Keratinocyte (primary cell): ENCODE measurements at regions not wholly inside any gene's neighbourhood (a gene's known extent, or its start where the extent isn't known, plus 50 kb on each side); places are given as distances from the start of the nearest gene placed in this dataset.

Experiments
- DNase-seq: peaks from one replicate; pipeline ENCODE4 v3.0.0-alpha.2; 2011; ENCODE audit warnings: low read depth, missing footprints, low spot score
- FAIRE-seq: peaks from 2 replicates; lab custom pipeline; 2011; peaks lifted over from hg19 to GRCh38; lab: Jason Lieb, UNC
- H2AFZ ChIP-seq: 2 replicates; pipeline ENCODE4 v1.6.0; 2012; ENCODE audit warnings: low read length, control low read depth, inconsistent platforms; ENCODE audit not compliant: control insufficient read depth
- H3K27ac ChIP-seq: 2 replicates; pipeline ENCODE4 v1.5.1; 2011; ENCODE audit warnings: low read length; ENCODE audit not compliant: control insufficient read depth, insufficient read depth
- H3K27me3 ChIP-seq: 3 replicates; pipeline ENCODE4 v1.6.0; 2011; ENCODE audit warnings: low read length; ENCODE audit not compliant: control insufficient read depth, insufficient read depth; ENCODE audit errors: extremely low read depth
- H3K36me3 ChIP-seq, 2 experiments: 2 replicates in 1 of 2; 3 replicates in 1 of 2; pipeline ENCODE4 v1.5.1; 2011; ENCODE audit warnings: low read length in 2 of 2, mild to moderate bottlenecking in 1 of 2; ENCODE audit not compliant: control insufficient read depth in 2 of 2, insufficient read depth in 2 of 2; ENCODE audit errors: extremely low read depth in 1 of 2
- H3K4me1 ChIP-seq: 3 replicates; pipeline ENCODE4 v1.5.1; 2011; ENCODE audit warnings: low read length; ENCODE audit not compliant: control insufficient read depth, insufficient read depth; ENCODE audit errors: extremely low read depth
- H3K4me2 ChIP-seq: 3 replicates; pipeline ENCODE4 v1.6.0; 2011; ENCODE audit warnings: low read depth, low read length; ENCODE audit not compliant: control insufficient read depth, insufficient read depth; ENCODE audit errors: extremely low read depth
- H3K4me3 ChIP-seq, 3 experiments: fragments of 200-600 bp in 1 of 3; sonication (generic) in 1 of 3; 2 replicates in 2 of 3; 3 replicates in 1 of 3; pipeline ENCODE4 v1.5.1; 2011 to 2016; ENCODE audit warnings: low read length in 3 of 3, mild to moderate bottlenecking in 3 of 3, control low read depth in 2 of 3, inconsistent platforms in 1 of 3, low read depth in 1 of 3, mixed read lengths in 1 of 3, mixed run types in 1 of 3, moderate library complexity in 1 of 3; ENCODE audit not compliant: control insufficient read depth in 2 of 3, insufficient read depth in 2 of 3; ENCODE audit errors: extremely low read depth in 1 of 3
- H3K79me2 ChIP-seq: 2 replicates; pipeline ENCODE4 v1.6.0; 2012; ENCODE audit warnings: low read length; ENCODE audit not compliant: control insufficient read depth, insufficient read depth
- H3K9ac ChIP-seq: 3 replicates; pipeline ENCODE4 v1.6.0; 2011; ENCODE audit warnings: low read length; ENCODE audit not compliant: control insufficient read depth, insufficient read depth; ENCODE audit errors: extremely low read depth
- H3K9me1 ChIP-seq: 3 replicates; pipeline ENCODE4 v1.6.0; 2011; ENCODE audit warnings: low read length; ENCODE audit not compliant: control insufficient read depth, insufficient read depth; ENCODE audit errors: extremely low read depth
- H3K9me3 ChIP-seq: 2 replicates; pipeline ENCODE4 v1.5.1; 2012; ENCODE audit warnings: low read depth, low read length; ENCODE audit not compliant: control insufficient read depth
- H4K20me1 ChIP-seq: 3 replicates; pipeline ENCODE4 v1.6.0; 2011; ENCODE audit warnings: low read length; ENCODE audit not compliant: control insufficient read depth, insufficient read depth; ENCODE audit errors: extremely low read depth
- EZH2 ChIP-seq: IDR thresholded peaks from one replicate; pipeline ENCODE4 v1.6.1; 2012; ENCODE audit warnings: inconsistent platforms, mild to moderate bottlenecking, low read length, moderate library complexity
- dilution Hi-C: fragments of 300-500 bp; cut with MboI; formaldehyde crosslinking; loops from one replicate; pipeline ENCODE4 v1.7.0; 2020; ENCODE audit warnings: low sequenced_read_pairs; ENCODE audit not compliant: extremely low pct_ligation_motif_present
- TF ChIP-seq, protein P1 (sequence below), 3 experiments: IDR thresholded peaks in 1 of 3; conservative IDR thresholded peaks in 1 of 3; optimal IDR thresholded peaks in 1 of 3; 2 replicates in 2 of 3; 3 replicates in 1 of 3; pipeline versions ENCODE3 to v1.5.1; 2011; ENCODE audit warnings: low read length in 3 of 3, mild to moderate bottlenecking in 3 of 3, moderate library complexity in 2 of 3, control low read depth in 1 of 3, inconsistent platforms in 1 of 3; ENCODE audit not compliant: insufficient read depth in 2 of 3; ENCODE audit errors: extremely low read depth in 1 of 3

GRCh38 chr4:189510601-189511000, 430.1 kb upstream of the FRG1 start:
- H3K79me2 ChIP-seq: no peaks in the 10 kb centered on the region
- no peaks in the 10 kb centered on the region for H3K9me1 ChIP-seq
- no peak overlapping the region for H2AFZ ChIP-seq
- no peak overlapping the region for H3K4me3 ChIP-seq
- TF ChIP-seq, protein P1, sequence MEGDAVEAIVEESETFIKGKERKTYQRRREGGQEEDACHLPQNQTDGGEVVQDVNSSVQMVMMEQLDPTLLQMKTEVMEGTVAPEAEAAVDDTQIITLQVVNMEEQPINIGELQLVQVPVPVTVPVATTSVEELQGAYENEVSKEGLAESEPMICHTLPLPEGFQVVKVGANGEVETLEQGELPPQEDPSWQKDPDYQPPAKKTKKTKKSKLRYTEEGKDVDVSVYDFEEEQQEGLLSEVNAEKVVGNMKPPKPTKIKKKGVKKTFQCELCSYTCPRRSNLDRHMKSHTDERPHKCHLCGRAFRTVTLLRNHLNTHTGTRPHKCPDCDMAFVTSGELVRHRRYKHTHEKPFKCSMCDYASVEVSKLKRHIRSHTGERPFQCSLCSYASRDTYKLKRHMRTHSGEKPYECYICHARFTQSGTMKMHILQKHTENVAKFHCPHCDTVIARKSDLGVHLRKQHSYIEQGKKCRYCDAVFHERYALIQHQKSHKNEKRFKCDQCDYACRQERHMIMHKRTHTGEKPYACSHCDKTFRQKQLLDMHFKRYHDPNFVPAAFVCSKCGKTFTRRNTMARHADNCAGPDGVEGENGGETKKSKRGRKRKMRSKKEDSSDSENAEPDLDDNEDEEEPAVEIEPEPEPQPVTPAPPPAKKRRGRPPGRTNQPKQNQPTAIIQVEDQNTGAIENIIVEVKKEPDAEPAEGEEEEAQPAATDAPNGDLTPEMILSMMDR (optimal IDR thresholded peaks at IDR 0.05 in 1 of 3, IDR thresholded peaks at IDR 0.05 in 1 of 3, conservative IDR thresholded peaks at IDR 0.05 in 1 of 3; ENCODE audit: extremely low read depth in 1 of 3, insufficient read depth in 2 of 3, low read length in 3 of 3): no peak
- no peak for TF ChIP-seq EZH2
- no peak overlapping the region for H3K27ac ChIP-seq
- no peaks in the 10 kb centered on the region for H3K36me3 ChIP-seq
- DNase-seq (no peak), FAIRE-seq (no peak)
- peaks cover 1% of the 10 kb centered on the region for H3K9me3 ChIP-seq
- no peaks in the 10 kb centered on the region for H3K27me3 ChIP-seq
- H3K4me2 ChIP-seq: no peak overlapping the region
- dilution Hi-C loops: no loop called here
- H3K9ac ChIP-seq: no peak overlapping the region
- H4K20me1 ChIP-seq: no peaks in the 10 kb centered on the region
- H3K4me1 ChIP-seq: no peaks in the 10 kb centered on the region

GRCh38 chr4:189511581-189511980, 429.1 kb upstream of the FRG1 start:
- Histone ChIP-seq H2AFZ (no peak overlapping the region), H3K9ac (no peak overlapping the region), H4K20me1 (no peaks in the 10 kb centered on the region), H3K9me1 (no peaks in the 10 kb centered on the region), H3K4me1 (no peaks in the 10 kb centered on the region), H3K4me3 (no peak overlapping the region), H3K27ac (no peak overlapping the region), H3K9me3 (peaks cover 1% of the 10 kb centered on the region), H3K27me3 (no peaks in the 10 kb centered on the region), H3K4me2 (no peak overlapping the region), H3K79me2 (no peaks in the 10 kb centered on the region), H3K36me3 (no peaks in the 10 kb centered on the region)
- TF ChIP-seq, protein P1 (optimal IDR thresholded peaks at IDR 0.05 in 1 of 3, IDR thresholded peaks at IDR 0.05 in 1 of 3, conservative IDR thresholded peaks at IDR 0.05 in 1 of 3; ENCODE audit: extremely low read depth in 1 of 3, insufficient read depth in 2 of 3, low read length in 3 of 3): no peak
- no peak for TF ChIP-seq EZH2
- FAIRE-seq: no peak
- no peak for DNase-seq
- dilution Hi-C loops: no loop called here
